ENCODE measurements at regions not wholly inside any gene's neighbourhood (a gene's known extent, or its start where the extent isn't known, plus 50 kb on each side); places are given as distances from the start of the nearest gene placed in this dataset.

DNA sequence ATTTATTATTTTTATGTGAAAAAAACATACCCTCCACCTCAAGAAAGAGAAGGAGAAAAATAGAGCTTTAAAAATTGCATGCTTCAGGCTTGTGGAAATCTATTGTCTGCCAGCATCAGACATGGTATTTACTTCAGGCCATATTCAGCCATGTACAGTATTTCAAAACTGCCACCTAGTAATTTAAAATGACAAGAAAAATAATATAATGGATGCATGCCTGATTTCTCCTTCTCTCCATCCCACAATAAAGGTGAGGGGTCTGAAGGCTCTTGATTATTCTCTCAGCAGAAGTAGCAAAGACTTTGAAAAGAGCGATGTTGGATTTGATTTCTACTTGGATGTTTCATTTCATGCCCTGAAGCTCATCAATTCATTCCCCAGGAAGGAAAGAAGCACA lies 250.7 kb downstream of the TBC1D4 start:
- DNase-seq, result no peak

GRCh38 chr13:75226733-75227435 lies 255.1 kb downstream of the TBC1D4 start:
- DNase-seq, result peak in 2 of 3 donors; percentile 3 to 18

- DNase-seq, result no peak
These were observed 255.9 kb downstream of the TBC1D4 start for GRCh38 chr13:75226092-75226491.

DNA sequence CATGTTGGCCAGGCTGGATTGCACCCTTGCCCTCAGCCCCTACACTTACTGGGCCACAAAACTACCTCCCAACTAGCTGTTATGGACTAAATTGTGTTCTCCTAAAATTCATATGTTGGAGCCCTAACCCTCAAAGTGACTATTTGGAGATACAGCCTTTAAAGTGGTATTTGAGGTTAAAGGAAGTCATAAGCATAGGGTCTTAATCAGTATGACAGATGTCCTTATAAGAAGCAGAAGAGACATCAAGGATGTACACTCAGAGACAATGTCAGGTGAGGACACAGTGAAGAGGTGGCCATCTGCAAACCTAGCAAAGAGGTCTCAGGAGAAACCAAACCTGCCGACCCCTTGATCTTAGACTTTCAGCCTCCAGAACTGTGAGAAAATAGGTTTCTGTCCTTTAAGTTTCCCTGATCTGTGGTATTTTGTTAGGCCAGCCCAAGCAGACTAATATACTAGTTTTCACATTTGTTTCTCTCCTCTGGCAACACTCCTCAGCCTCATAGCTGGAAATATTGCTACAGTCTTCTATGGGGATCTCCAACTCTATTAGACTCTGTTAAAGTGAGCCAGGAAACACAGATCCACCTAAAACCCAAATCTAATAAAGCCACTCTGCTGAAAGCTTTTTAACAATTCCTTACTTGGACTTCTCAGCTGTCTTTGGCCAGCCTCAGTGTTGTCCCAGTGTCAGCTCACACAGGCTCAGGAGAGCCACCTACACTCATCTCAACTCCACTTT lies 256.5 kb downstream of the TBC1D4 start:
- DNase-seq, result no peak

- DNase-seq, result no peak
These were observed 257.8 kb downstream of the TBC1D4 start for GRCh38 chr13:75224053-75224742.

DNA sequence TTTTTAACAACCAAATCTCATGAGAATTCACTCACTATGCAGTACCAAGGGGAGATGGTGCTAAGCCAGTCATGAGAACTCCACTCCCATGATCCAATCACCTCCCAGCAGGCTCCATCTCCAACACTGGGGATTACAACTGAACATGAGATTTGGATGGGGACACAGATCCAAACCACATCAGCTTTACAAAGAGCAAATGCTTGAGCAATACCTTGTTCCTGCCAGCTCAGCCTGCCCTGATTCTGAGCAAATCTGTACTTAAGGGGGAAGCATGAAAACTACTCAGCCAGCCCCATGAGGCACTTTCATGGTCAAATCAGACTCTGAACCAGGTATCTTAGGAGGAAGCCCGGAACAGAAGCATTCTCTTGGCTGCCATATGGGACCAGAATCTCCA lies 259.9 kb downstream of the TBC1D4 start:
- peak in 2 of 3 donors; percentile 3 to 4 for DNase-seq

DNA sequence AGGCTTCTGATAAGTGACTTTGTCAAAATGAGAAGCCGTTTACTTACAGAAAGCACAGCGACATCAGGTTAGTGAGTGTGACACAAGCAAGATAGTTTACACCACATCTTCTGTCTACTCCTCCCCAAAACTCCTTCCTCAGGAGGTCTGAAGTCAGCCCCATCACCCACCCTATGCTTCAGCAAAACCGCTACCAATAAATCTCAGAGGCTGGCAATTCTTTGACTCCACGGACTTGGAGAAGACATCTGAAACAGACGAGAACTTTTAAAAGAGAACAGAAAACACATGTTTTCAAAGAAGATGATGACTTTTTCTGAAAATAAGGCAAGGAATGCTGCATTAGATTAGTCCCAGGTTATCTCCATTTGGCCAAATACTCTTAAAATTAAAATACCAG lies 261.1 kb downstream of the TBC1D4 start:
- DNase-seq, result no peak

DNA sequence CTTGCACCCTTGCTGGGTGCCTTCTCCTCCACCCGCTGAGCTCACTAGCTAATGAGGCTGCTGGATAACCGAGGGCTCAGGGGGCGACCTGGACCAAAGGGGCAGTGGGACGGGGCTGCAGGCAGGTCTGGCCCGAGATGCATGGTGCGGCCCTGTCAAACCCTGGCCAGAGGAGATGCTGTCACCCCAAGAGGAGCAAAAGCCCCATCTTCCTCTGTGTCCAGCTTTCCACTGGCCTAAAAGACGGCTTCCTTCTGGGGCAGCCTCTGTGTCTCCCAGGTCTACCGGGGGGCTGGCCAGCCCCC lies 261.8 kb downstream of the TBC1D4 start:
- no peak for DNase-seq

DNA sequence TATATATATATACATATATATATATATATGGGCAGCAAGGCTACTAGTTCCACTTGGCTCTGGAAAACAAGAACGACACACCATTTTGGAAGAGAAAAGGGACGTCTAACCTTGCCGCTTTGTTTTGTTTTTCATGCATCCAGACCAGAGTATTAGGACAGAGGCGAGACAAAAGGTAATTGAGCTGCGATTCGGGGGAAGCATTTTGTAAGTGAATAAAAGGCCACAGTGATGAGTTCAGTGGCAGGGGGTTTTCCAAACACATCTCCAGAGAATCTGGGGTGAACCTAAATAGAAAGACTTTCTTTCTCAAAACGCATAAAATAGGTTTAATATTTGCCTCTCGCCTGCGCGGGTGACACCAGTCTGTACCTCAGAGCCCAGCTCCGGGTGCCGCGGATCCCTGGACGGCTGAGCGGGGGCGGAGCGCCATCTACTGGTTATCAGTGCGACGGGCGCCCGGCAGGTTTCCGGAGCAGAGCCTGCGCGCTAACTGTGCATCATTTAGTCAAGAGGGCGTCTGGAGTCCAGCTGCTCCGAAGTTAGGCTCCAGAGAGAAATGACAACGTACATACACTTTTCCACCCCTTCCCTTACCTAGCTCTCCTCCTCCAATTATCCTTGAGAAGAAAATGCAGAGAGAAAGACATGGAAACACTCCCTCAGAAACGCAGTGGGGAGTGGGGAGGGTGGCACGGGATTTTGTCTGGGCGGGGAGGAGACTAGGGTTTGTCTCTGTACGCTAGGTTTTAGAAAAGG lies 262.3 kb downstream of the TBC1D4 start:
- DNase-seq, result peak; percentile 66 to 86 (median 80)

GRCh38 chr13:75217949-75218348 lies 264.0 kb downstream of the TBC1D4 start:
- no peak for DNase-seq

- DNase-seq, result no peak
These were observed 265.9 kb downstream of the TBC1D4 start for GRCh38 chr13:75216038-75216437.

DNA sequence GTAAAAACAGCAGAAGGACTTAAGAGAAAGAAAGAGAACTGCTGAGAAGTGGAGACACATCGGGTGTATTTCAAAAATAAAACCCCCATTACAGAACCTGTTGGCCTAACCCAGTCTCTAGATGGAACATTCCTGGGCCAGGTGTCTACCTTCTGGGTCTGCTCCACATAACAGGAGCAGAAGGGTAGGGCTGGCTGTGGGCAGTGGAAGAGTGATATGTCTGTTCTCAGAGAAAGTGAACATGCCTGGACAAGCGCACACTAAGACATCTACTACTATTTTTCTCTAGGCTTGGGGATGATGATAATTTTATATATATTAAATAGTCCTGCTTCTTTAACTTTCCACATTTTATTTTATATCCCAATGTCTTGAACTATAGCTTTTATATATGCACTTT lies 267.1 kb downstream of the TBC1D4 start:
- no peak for DNase-seq

DNA sequence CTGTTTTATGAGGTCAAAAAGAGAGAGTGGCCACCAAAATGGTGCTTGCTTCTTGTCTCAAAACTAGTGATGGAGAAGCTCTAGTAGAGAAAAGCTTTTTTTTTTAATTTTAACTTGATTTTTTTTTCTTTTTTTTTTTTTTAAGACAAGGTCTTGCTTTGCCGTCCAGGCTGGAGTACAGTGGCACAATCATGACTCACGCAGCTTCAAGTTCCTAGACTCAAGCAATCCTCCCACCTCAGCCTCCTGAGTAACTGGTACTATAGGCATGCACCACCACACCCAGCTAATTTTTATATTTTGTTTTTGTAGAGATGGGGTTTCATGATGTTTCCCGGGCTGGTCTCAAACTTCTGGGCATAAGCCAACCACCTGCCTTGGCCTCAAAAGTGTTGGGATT lies 279.0 kb downstream of the TBC1D4 start:
- DNase-seq, result no peak

- no peak for DNase-seq
These were observed 284.2 kb downstream of the TBC1D4 start for GRCh38 chr13:75197803-75198202.

GRCh38 chr13:75196147-75196837 lies 285.7 kb downstream of the TBC1D4 start:
- DNase-seq, result no peak

DNA sequence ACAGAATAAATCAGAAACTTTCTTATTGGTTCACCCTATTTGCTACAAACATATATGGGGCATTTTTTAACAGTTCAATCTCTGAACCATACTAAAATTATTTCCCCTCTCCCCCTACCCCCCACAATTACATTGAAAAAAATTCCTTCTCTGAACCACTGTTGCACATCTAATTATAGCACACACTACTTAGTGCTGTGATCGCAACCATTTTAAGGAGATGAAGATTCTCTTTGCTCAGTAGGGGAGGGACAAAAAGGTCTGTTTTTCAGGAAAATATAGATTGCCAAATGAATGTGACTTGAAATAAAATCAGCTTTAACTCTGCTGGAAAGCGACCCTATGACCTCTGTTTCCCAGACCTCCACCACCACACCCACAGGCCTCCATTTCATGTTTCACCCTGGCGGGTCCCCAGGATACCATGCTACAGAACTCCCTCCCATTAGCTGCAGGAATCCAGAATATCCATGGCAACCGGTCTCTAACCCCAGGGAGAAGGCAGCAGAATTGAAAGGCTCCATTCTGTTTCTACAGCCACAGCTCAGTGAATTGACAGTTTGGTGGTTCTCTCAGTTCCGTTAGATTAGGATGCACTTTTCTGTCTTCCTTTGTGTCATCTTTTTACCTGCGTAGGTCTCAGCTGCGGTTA lies 286.3 kb downstream of the TBC1D4 start:
- DNase-seq, result no peak

GRCh38 chr13:75194717-75195462 lies 287.1 kb downstream of the TBC1D4 start:
- DNase-seq, result no peak

DNA sequence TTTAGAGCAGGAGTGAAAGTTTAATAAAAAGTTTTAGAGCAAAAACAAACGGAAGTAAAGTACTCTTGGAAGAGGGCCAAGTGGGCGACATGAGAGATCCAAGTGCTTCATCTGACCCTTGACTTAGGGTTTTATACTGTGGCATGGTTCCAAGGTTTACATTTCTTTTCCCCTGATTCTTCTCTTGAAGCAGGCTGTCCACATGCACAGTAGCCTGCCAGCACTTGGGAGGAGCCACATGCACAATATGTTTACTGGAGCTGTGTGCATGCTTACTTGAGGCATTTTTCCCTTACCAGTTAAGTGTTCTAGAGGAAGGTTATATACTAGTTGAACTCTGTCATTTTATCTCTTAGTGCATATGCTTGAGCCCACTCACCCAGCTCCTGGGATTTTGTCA lies 295.6 kb downstream of the TBC1D4 start:
- no peak for DNase-seq

- DNase-seq, result no peak
These were observed 300.1 kb downstream of the TBC1D4 start for GRCh38 chr13:75181906-75182305.

DNA sequence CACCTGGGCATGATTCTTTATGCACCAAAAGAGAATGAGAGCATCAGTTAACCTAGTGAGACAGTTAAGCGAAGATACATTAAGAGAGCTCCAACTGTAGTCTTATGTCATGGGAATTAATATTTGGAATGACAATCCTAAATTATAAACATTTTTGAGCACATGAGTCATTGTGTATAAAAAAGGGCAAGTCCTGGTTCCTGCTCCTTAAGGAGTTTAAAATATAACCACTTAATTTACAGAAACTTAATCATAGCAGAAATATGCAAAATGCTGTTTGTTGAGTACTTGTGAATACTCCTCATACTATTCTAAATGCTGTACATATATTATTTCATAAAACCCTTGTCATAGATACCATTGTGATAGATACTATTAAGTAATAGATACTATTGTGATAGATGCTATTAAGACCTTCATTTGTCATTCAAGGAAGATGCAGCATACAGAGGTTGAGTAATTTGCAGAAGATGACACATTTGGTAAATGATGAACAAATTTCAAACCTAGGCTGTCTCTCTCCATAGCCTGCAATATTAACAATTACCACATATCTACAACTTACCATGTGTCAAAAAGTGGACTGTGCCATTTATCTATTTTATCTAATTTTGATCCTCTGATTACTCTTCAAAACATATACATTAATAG lies 301.0 kb downstream of the TBC1D4 start:
- no peak for DNase-seq

GRCh38 chr13:75178436-75178835 lies 303.5 kb downstream of the TBC1D4 start:
- no peak for DNase-seq
